ENCODE measurements at regions not wholly inside any gene's neighbourhood (a gene's known extent, or its start where the extent isn't known, plus 50 kb on each side); places are given as distances from the start of the nearest gene placed in this dataset.

GRCh38 chr12:19572920-19573558, 133.7 kb downstream of the AEBP2 start:
- Histone ChIP-seq H3K4me1 (ENCODE audit: control insufficient read depth in 4 of 4, insufficient read depth in 4 of 4, low read length in 3 of 4) (no peaks in the 10 kb centered on the region), H3K9me3 (ENCODE audit: control insufficient read depth in 4 of 4, low read length in 3 of 4) (no peaks in the 10 kb centered on the region), H3K36me3 (ENCODE audit: control insufficient read depth in 4 of 4, insufficient read depth in 3 of 4, low read depth in 1 of 4, low read length in 3 of 4) (no peaks in the 10 kb centered on the region), H3K27ac (ENCODE audit: low read depth in 1 of 2, low read length in 2 of 2) (no peak overlapping the region), H3K9ac (ENCODE audit: low read depth in 1 of 2, low read length in 2 of 2) (no peak overlapping the region), H3K27me3 (ENCODE audit: control insufficient read depth in 4 of 4, insufficient read depth in 4 of 4, low read length in 3 of 4) (no peaks in the 10 kb centered on the region), H3K4me3 (ENCODE audit: low read depth in 1 of 3, low read length in 3 of 3) (no peak overlapping the region)
- 84% methylated on average over 16 of the region's 16 CpGs for WGBS
- TF ChIP-seq RAD21 (IDR thresholded peaks at IDR 0.05) = peak; percentile 42 to 56
- TF ChIP-seq EGR1 (IDR thresholded peaks at IDR 0.05; ENCODE audit: low read depth in 2 of 2) = no peak
- no peak for TF ChIP-seq HNF4G (IDR thresholded peaks at IDR 0.05)
- no peak for TF ChIP-seq FOXA2 (IDR thresholded peaks at IDR 0.05)
- no peak for TF ChIP-seq YY1 (IDR thresholded peaks at IDR 0.05)
- TF ChIP-seq FOXA1 (IDR thresholded peaks at IDR 0.05) = no peak
- TF ChIP-seq HNF4A (conservative IDR thresholded peaks at IDR 0.05) = no peak
- peak; percentile 9 for TF ChIP-seq CTCF (IDR thresholded peaks at IDR 0.05; ENCODE audit: low read depth, low read length, missing input control)
- no peak for TF ChIP-seq GABPA (IDR thresholded peaks at IDR 0.05 in 1 of 2, conservative IDR thresholded peaks at IDR 0.05 in 1 of 2)
- no peak for TF ChIP-seq TAF1 (conservative IDR thresholded peaks at IDR 0.05)
- DNase-seq (ENCODE audit: low spot score) = no peak

- no peak overlapping the region for H3K9ac ChIP-seq (ENCODE audit: low read depth in 1 of 2, low read length in 2 of 2)
- no peaks in the 10 kb centered on the region for H3K9me3 ChIP-seq (ENCODE audit: control insufficient read depth in 4 of 4, low read length in 3 of 4)
- no peaks in the 10 kb centered on the region for H3K4me1 ChIP-seq (ENCODE audit: control insufficient read depth in 4 of 4, insufficient read depth in 4 of 4, low read length in 3 of 4)
- DNase-seq (ENCODE audit: low spot score) = no peak
- no peak overlapping the region for H3K27ac ChIP-seq (ENCODE audit: low read depth in 1 of 2, low read length in 2 of 2)
- no peaks in the 10 kb centered on the region for H3K36me3 ChIP-seq (ENCODE audit: control insufficient read depth in 4 of 4, insufficient read depth in 3 of 4, low read depth in 1 of 4, low read length in 3 of 4)
- H3K27me3 ChIP-seq (ENCODE audit: control insufficient read depth in 4 of 4, insufficient read depth in 4 of 4, low read length in 3 of 4) = no peaks in the 10 kb centered on the region
- WGBS = 92% methylated on average over 11 of the region's 11 CpGs
- no peak for TF ChIP-seq ZBTB33 (IDR thresholded peaks at IDR 0.05)
- TF ChIP-seq GABPA (IDR thresholded peaks at IDR 0.05 in 1 of 2, conservative IDR thresholded peaks at IDR 0.05 in 1 of 2) = no peak
- no peak for TF ChIP-seq JUND (IDR thresholded peaks at IDR 0.05)
- no peak for TF ChIP-seq RXRA (IDR thresholded peaks at IDR 0.05)
- TF ChIP-seq MAX (IDR thresholded peaks at IDR 0.05) = no peak
- TF ChIP-seq SP1 (IDR thresholded peaks at IDR 0.05) = no peak
- no peak for TF ChIP-seq ATF3 (IDR thresholded peaks at IDR 0.05)
- no peak for TF ChIP-seq FOXA2 (IDR thresholded peaks at IDR 0.05)
- TF ChIP-seq TAF1 (conservative IDR thresholded peaks at IDR 0.05) = no peak
- TF ChIP-seq FOXA1 (IDR thresholded peaks at IDR 0.05) = no peak
- TF ChIP-seq EGR1 (IDR thresholded peaks at IDR 0.05; ENCODE audit: low read depth in 2 of 2) = no peak
- TF ChIP-seq NR2F2 (IDR thresholded peaks at IDR 0.05) = no peak
- H3K4me3 ChIP-seq (ENCODE audit: low read depth in 1 of 3, low read length in 3 of 3) = no peak overlapping the region
These were observed 134.6 kb downstream of the AEBP2 start for GRCh38 chr12:19573866-19574265.
